NCI-H82 treated with DMSO at 0.1 percent for 48 hours (cell line): ENCODE measurements at regions not wholly inside any gene's neighbourhood (a gene's known extent, or its start where the extent isn't known, plus 50 kb on each side); places are given as distances from the start of the nearest gene placed in this dataset.
A peak's percentile ranks its signal among the peaks of the same experiment; 100 is the strongest.
"Not testable (repeated sequence)": the region's sequence is repeated elsewhere in the genome, so short reads cannot be mapped to it uniquely, and the experiment has no call there.

Experiments used
- DNase-seq: peaks from one replicate; lab custom pipeline; 2025; ENCODE audit not compliant: unreplicated experiment; lab: John Stamatoyannopoulos, UW

DNA sequence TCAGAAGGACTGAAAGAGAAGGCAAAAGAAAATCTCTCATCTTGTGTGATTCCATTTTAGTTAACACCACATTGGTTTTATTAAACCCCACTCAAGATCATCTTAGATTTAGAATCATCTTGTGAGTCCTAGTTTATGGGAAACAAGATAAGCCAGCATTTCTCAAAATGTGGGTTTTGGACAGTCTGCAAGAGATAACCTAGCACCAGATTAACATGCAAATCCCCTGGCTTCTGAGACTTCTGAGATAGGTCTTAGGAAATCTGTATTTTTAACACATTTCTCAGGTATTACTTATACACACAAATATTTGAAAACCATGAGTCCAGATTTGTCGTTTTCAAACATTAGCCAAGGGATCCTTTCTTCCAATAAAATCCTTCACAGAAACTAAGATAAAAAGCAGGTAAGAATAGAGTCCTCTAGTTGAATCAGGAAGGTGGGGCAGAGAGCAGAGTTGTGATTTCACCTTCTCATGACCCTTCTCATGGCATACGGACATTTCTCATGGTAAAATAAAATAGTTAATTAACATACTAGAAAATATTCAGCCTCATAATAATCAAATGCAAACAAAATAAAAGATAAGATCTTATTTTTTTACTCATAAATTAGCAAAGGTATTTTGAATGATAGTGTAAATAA, 287.2 kb upstream of the FN1 start:
- DNase-seq = no peak

DNA sequence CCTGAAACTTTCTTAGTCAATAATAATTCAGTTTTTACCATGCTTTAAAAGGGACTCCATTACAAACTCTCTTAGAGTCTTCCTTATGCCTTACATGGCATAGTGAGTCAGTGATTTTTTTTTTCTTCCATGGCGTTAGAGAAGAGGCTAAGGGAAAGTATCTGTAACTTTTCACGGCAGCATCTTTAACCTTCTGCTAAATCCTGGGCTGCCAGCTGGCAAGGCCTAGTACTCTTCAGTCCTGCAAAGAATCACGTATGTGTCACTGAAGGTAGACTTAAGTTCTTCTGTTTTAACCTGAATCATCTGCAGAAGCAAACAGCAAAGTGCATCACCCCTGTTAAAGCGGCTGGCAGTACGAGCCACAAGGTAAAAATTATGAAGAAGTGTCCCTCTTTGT, 286.3 kb upstream of the FN1 start:
- DNase-seq = no peak

DNA sequence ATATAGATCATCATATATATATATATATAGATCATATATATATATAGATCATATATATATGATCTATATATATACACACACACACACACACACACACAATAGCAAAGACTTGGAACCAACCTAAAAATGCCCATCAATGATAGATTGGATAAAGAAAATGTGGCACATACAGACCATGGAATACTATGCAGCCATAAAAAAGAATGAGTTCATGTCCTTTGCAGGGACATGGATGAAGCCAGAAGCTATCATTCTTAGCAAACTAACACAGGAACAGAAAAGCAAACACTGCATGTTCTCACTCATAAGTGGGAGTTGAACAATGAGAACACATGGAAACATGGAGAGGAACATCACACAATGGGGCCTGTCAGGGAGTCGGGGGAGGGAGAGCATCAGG, 285.6 kb upstream of the FN1 start:
- DNase-seq = not testable (repeated sequence)

DNA sequence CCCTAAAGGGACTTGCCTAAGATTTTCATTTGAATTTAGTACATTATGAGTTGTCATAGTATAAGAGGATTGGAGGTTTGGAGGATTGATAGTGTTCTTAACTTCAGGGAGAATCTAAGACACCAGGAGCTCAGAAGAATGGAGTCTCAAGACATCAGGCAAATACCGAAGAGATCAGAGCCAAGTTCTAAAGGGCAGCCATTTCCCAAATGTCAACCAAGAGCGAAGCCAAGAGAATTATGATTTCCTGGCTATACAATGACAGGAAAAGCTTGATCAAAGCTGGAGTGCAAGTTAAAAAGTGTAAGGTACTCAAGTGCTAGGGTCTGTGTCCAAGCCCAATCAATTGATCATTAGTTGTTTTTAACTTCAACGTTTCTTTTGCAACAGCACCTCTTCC, 283.0 kb upstream of the FN1 start:
- no peak for DNase-seq

DNA sequence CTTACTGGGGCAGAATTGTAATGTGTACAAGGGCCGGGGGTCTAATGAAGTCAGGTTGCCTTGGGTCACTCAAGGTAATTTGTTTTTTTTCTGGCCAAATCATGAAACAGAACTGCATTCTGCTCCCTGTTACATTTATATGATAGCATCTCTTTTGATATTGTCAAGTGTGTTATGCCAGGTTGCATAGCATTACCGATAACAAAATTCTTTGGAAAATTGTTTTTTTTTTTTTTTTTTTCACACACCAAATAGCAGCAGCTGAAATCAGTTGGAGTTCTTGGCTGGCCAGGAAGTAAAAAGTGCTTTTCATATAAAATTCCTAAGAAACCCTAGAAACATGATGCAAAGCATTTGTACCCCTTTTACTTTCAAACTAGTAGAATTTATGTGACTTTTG, 282.6 kb upstream of the FN1 start:
- DNase-seq = no peak

DNA sequence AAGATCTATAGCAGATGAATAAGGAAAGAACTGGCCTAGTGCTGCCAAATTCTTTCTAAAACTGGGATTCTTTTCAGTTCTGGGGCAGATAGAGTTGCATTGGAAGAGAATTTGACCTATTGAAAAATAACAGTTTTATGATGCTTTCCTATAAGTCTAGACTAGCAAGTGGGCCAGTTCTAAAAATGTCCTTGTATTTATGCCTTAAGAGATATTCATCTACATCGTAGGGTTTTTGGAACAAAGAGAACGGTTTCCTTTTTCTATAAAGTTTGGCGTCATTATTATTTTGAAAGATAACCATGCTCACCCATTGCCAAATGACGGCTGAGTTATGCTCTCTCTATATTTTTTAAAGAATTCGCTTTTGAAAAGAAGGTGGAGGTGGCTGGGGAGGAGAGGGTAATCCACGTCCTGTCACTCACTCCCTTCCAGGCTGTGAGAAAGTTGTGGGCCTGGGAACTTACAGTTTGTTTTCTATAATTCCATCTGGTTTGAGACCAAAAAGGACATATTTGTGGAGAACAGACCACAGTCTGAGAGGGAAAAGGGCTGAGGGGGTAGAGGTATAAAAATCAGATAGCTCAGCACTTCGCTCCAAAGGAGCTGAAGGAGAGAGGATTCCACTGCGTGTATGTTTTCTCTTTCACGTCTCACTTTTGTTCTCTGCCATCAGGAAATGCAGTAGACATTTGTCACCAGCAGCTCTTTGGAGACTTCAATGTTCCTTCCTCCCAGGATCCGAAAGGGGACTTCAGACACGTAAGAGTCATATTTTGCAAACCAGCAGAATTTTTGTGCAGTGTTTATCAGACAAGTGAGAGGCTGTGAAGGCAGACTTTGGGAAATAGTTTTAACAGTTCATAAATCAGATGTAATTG, 281.9 kb upstream of the FN1 start:
- no peak for DNase-seq

DNA sequence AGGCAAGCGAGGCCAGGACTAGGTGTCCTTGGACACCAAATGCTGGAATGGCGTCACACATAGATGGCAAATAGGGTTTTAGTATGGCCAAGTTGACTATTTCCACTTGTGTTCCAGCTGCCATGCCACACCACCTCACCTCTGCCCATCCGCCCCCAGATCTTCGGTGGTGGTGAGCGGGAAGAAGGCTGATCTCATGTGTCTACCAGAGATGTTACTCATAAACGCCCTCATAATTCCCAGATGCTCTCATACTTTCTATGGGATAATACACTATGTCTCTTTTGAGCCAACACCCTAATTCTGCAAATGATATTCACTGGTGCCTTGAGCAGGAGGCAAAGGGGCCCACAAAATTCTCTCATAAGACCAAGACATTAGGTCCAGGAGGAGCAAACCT, 281.1 kb upstream of the FN1 start:
- no peak for DNase-seq

DNA sequence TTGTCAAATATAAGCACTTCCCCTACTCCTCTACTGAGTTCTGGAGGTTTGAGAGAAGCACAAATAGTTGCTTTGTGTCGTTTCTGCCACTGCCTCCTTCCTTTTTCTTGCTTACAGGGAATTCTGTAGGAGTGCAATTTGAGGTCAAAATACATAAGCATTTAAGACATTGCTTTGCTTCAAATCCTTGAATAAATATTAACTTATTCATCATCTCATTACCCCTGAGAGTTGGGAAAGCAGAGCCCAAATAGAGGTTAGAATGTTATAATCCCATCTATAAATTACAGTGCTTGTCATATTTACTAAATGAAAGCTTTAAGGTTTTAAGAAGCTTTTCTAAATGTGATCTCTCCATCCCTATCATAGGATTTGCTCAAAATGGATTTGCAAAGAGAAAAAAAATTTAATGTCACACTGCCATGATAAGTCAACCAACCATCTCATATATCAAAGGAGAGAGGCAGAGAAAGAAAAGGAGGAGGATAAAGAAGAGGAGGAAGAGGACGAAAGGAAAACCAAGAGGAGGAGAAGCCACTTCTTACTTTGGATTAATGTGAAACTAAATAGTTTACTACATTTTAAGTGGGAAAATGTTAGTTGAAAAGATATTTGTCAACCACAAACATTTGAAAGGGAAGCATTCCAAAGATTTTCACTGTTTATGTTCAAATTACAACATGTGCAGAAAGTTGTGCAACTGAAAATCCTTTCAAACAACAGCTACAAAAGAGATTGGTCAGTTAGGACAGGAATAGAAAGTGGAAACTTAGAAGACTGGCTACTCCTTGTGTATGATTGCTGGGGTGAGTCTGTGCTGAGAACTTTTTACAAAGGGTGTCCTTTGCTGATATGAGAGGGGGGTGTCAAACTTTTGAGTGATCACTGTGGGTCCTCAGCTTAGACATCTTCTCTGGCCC, 277.3 kb upstream of the FN1 start:
- peak; percentile 35 for DNase-seq

DNA sequence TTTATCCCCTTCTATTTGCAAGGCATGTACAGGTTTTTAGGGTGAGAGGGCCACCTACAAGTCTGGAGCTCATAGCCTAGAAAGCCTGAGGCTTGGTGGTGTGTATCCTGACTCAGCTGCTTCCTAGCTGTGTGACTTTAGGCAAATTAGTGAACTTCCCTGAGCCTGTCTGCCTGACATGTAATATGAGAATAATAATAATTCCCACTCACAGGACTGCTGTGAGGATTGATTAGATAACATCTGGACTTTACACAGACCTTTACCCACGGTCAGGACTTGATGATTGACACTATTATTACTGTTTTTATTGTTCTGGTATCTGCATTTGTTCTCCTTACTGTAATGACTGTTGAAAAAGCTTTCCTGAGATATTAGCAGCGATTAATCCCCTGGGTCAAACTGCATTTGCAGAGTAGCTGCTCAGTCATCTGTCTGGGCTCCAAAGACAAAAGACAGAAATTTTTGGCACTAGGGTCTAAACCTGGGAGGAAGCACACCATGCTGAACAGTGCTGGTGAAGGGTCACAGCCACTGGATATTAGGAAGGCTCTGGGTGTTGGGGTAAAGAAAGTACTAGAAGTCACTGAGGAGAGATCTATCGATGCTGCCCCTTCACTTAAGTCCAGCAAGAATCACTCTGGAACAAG, 276.5 kb upstream of the FN1 start:
- DNase-seq = no peak

DNA sequence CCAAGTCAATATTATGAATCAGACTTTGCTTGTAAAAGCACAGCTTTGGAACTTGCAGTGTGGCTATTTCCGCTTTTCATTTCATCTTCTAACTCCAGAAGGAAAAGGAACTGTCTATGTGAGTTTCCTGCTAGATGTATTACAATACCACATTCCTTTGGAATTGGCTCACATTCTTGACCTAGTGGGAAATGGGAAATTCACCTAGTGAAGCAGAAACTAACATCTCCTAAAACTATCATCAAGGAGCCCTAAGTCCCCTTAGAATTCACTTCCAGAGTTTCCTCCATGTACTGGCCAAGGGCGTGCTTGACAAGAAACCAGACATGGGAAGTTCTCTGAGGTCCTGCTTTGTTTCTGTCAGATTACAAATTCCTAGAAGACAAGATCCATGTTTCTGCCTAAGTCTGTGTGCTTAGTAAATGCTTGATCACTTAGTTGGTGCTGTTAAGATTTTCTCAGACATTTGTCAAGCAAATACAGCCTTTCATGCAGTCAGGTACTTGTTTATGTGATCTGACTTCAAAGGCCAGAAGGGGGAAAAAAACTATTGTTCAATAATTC, 275.7 kb upstream of the FN1 start:
- no peak for DNase-seq

DNA sequence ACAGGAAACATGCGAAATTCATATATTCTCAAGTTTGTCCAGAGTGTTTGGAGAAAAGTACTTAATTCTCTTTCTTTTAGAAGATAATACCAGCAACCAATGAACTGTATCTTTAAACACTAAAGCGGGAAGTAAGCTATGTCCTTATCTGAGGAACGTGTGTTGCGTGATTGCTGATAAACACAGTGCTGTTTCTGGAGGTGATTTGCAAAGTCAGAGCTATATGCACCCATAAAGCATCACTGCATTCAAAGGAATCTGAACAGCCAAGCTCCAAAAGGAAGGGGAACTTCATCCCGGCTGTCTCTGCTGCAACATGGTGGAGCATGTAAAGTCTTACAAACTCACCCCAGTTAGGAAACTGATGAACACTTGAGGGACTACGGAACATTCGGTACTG, 271.7 kb upstream of the FN1 start:
- no peak for DNase-seq

DNA sequence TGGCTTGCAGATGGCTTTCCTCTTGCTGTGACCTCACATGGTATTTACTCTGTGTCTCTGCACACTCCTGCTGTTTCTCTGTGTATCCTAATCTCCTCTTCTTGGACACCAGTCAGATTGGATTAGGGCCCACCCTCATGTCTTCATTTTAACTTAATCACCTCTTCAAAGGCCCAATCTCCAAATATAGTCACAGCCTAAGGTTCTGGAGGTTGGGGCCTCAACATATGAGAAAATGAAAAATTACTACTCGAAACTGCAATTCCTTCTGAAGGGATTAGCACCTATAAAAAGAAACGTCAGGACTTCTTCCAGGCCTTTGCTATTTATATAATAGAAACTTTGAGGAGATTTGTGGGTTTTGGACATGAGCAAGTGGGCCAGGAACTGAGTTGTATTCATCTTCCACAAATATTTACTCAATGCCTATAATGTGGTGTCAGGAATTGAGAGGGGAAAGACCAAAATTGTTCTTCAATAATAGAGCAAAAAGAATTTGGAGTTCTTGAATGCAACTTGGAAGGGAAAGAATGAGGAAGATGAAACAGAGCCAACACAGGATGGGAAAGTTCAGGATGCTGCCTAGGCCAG, 270.0 kb upstream of the FN1 start:
- DNase-seq = peak; percentile 97

DNA sequence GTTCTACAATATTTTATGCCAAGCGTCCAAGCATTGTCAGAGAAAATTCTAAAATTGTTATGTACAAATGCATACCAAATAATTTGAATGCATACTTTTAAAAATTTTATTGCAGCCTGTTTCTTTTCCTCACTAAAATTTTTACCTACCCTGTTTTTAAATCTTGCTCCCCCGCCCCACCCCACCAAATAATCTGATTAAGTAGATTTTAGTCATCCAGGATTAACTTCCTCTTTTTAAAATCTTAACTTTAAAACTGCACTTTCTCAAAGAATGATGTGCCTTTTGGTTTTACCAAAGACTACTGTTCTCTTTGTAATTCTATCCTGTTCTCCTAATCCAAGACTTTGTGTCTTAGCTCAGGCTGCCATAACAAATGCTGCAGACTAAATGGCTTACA, 269.4 kb upstream of the FN1 start:
- no peak for DNase-seq

DNA sequence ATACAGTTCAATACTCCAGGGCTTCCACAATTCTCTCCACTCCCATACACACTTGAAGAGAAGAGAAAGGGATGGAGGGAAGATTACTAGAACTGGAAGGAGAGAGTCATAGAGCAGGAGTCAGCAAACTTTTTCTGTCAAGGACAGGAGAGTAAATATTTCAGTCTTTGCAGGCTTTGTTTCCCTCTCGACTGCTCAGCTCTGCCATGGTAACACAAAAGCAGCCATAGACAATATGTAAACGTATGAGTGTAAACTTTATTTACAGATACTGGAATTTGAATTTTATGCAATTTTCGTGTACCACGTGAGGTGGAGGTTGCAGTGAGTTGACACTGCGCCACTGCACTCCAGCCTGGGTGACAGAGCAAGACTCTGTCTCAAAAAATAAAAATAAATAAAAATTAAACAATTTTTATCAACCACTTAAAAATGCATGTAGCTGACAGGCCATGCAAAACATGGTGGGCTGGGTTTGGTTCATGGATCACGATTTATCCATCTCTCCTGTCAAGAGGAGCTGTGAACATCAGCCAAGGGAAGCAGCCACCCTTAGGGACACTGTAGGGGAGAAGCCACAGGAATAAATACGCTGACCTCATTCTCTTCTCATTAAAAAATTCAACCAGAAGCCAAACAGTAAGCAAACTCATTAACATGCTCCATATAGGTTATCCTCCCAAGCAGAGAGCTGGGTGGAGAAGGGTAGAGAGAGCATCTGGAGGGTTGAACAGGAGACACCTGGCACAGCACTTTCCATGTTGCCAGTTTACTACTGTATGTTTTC, 266.4 kb upstream of the FN1 start:
- DNase-seq = no peak

DNA sequence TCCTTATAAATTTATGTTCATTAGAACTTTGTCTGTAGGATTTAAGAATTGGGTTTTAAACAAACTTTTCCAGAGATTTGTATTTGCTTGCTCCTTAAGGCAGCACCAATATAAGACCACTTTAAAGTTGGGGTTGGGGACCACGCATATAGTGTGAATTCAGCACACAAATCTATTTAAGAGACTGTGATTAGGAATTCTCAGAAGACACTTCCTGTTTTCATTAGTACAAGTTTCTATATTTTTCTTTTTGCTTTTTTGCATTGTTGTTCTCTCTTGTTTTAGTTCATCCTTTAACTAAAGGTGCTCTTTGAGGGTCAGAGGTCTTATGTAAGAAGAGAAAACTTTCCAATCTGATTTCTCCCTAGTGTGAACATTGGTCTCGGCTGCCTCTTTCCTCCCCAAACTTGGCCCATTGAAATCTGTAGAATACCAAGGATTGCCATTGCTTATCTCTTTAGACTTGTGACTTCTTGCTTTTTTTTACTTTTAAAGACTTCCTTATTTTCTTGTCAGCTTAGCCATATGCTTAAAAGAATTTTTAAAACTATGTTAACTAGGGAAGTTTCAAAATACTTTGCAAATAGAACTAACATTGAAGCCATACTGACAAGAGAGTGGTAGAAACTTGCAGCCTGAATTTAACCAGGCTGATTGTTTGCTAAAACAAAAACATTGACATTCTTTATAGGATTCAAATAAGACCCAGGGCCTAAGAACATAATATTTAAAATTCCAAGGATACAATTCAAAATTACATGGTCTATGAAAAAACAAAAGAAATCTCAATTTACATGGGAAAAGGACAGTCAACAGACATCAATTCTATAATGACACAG, 264.1 kb upstream of the FN1 start:
- DNase-seq = no peak

DNA sequence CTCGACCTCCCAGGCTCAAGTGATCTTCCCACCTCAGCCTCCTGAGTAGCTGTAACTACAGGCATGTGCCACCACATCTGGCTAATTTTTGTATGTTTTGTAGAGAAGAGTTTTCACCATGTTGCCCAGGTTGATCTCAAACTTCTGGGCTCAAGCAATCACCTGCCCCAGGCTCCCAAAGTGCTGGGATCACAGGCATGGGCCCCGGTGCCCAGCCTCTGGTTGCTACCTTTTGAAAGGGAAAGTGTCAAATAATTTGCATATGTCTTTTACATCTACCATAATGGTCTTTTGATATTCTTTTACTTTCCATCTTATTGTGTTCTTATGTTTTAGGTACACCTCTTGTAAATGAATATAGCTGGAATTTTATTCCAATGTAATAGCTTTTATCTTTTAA, 263.1 kb upstream of the FN1 start:
- DNase-seq = no peak

DNA sequence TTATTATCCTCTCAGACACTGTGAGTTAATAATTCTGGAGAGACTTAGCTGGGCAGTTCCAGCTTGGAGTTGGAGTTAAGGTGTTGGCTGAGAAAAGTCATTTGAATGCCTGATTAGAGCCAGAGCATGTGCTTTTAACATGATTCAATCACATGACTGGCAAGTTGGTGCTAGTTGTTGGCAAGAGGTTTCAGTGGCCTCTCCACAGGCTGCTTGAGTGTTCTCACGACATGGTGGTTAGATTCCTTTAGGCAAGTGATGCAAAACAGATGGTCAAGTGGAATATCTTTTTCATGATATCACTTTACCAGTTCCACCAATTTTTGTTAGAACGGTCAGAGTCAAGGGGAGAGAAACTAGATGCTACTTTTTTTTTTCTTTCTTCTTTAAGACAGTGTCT, 262.7 kb upstream of the FN1 start:
- no peak for DNase-seq

DNA sequence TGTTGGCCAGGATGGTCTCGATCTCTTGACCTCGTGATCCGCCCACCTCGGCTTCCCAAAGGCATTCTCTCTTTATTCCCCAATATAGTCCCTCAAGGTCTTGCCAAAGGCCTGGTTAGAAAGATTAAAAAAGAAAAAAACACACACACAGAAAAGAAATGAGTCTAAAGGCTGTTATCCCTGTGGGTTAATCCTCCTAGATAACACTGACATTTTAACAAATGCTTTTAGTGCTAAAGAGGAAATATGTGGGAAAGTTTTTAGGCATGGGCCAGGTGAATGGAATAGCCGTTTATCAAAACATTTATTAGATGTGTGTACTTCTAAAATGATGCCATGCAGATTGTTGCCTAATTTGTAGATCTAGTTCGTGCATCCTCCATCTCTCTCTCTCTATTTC, 261.6 kb upstream of the FN1 start:
- no peak for DNase-seq

DNA sequence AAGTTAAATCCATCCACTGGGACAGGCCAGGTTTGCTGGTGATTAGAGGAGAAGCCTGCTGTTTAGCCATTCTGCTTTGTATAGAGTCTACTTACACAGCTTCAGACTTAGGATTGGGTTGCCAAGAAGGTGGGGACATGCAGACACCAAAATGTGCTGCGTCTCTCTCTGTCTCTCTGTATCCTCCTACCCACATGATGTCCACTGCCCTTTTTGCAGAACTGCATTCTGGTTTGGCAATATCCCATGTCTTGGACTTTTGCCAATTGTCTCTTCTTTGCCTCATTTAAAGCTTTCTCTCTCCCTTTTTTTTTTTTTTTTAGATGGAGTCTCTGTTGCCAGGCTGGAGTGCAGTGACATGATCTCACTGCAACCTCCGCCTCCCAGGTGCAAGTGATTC, 261.1 kb upstream of the FN1 start:
- DNase-seq = no peak
